ENCODE measurements at regions not wholly inside any gene's neighbourhood (a gene's known extent, or its start where the extent isn't known, plus 50 kb on each side); places are given as distances from the start of the nearest gene placed in this dataset.

DNA sequence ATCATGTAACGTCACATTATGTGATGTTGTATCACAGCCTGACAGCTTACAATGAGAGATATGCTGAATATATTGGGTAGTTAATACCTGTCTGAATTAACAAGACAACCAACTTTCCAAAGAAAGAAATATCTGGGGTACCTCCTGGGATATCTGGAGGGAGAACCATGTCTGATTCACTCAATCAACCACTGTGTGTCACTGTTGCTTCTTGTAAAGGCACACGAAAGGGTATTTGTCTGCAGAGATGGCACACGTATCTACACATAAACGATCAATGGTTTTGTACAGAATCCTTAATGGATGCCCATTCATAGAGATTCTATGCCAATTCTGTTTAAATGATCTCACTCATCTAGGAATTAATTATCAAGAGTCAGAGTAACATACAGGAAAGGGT lies 252.1 kb upstream of the TMCO5A start:
- ATAC-seq, result no peak
- Mint-ChIP-seq H3K27ac (no peak overlapping the region), H3K36me3 (no peaks in the 10 kb centered on the region), H3K9me3 (peaks cover 8 to 12% of the 10 kb centered on the region in 2 donors)
- DNase-seq (ENCODE audit: low spot score in 2 of 2), result no peak

GRCh38 chr15:37691911-37692310 lies 242.5 kb upstream of the TMCO5A start:
- Mint-ChIP-seq H3K27ac (no peak overlapping the region), H3K36me3 (no peaks in the 10 kb centered on the region), H3K9me3 (peaks cover 0 to 5% of the 10 kb centered on the region in 2 donors)
- DNase-seq (ENCODE audit: low spot score in 2 of 2) (no peak), ATAC-seq (no peak)

GRCh38 chr15:37693926-37694325 lies 240.5 kb upstream of the TMCO5A start:
- Mint-ChIP-seq H3K27ac (no peak overlapping the region), H3K9me3 (peaks cover 0 to 5% of the 10 kb centered on the region in 2 donors), H3K36me3 (no peaks in the 10 kb centered on the region)
- ATAC-seq (no peak), DNase-seq (ENCODE audit: low spot score in 2 of 2) (no peak)

DNA sequence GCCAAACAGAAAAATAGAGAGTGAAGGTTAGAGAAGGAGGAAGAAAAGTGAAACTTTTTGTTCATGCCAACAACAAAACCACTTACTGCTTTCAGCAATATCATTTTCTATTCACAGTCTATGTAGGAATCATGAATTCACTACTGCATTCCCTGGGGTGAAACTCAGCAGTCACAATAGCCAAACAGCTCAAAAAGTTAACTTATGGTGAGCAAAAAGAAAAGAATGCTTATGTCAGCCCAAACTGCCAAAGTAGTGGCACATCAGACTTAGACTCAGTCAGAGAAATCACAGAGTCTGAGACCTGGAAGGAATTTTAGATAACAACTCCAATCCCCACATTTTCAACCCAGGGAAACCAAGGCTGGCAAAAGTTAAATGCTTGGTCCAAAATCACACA lies 238.7 kb upstream of the TMCO5A start:
- ATAC-seq (no peak), DNase-seq (ENCODE audit: low spot score in 2 of 2) (no peak)
- Mint-ChIP-seq H3K36me3 (no peaks in the 10 kb centered on the region), H3K9me3 (peaks cover 0 to 4% of the 10 kb centered on the region in 2 donors), H3K27ac (no peak overlapping the region)

DNA sequence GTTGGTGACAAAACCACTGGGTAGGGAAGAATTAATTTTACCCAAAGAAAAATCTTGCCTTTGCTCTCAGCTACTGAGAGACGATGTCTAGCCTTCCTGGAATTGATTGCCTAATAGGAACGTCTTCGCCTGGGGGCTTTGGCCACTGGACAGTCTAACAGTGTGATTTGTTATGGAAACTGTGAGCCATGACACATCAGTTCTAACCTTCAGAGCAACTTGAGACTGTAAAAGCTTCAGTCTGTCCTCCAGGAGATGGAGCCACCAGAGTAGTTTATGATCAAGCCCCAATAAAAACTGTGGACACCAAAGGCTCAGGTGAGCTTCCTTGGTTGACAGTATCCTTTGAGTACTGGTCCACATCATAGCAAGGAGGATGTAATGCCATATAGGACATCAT lies 235.8 kb upstream of the TMCO5A start:
- DNase-seq (ENCODE audit: low spot score in 2 of 2) (no peak), ATAC-seq (no peak)
- H3K27ac Mint-ChIP-seq, result no peak overlapping the region
- no peaks in the 10 kb centered on the region for H3K36me3 Mint-ChIP-seq
- peaks cover 0 to 3% of the 10 kb centered on the region in 2 donors for H3K9me3 Mint-ChIP-seq

DNA sequence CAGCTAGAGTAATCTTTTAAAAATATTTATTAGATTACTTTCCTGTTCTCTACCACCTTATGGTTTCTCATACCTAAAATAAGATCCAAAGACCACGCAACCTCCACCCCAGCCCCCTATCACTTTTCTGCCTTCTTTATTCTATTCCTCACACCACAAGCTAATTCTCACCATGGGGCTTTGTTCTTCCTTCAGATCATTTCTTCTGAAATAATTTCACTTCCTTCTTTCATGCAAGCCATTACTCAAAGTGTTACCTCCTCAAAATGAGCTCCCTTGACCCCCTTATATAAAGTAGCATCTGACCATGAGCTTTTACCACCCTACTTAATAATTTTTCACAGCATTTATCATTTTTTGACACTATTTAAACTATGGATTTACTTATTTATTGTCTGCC lies 233.2 kb upstream of the TMCO5A start:
- no peak for ATAC-seq
- no peak for DNase-seq (ENCODE audit: low spot score in 2 of 2)
- H3K9me3 Mint-ChIP-seq, result peaks cover 3 to 5% of the 10 kb centered on the region in 2 donors
- H3K27ac Mint-ChIP-seq, result no peak overlapping the region
- H3K36me3 Mint-ChIP-seq, result no peaks in the 10 kb centered on the region

GRCh38 chr15:37709669-37710068 lies 224.8 kb upstream of the TMCO5A start:
- DNase-seq (ENCODE audit: low spot score in 2 of 2) (no peak), ATAC-seq (no peak)
- Mint-ChIP-seq H3K36me3 (no peaks in the 10 kb centered on the region), H3K9me3 (peaks cover 0 to 10% of the 10 kb centered on the region in 2 donors), H3K27ac (no peak overlapping the region)

- no peak for DNase-seq (ENCODE audit: low spot score in 2 of 2)
- ATAC-seq, result no peak
- no peaks in the 10 kb centered on the region for H3K36me3 Mint-ChIP-seq
- H3K27ac Mint-ChIP-seq, result no peak overlapping the region
- H3K9me3 Mint-ChIP-seq, result peaks cover 0 to 10% of the 10 kb centered on the region in 2 donors
These were observed 219.3 kb upstream of the TMCO5A start for GRCh38 chr15:37715101-37715500.

DNA sequence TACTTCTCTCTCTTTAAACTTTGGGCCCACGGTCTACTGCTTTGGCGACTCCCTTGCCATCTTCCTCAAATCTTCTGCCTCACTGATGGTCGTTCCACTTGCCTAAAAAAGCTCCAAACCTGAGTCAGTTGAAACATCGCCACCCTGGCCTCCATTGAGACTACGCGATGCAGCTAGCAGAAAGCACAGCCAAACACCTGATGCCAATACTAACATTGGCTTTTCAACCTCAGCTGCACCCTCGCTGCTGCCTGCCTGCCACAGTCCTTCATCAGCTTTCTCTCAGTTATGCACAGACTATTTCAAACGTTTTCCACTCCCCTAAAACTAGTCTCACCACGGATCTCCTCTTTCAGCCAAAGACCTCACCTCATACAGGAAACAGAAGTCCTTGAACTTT lies 214.2 kb upstream of the TMCO5A start:
- H3K27ac Mint-ChIP-seq, result no peak overlapping the region
- peaks cover 0 to 5% of the 10 kb centered on the region in 2 donors for H3K9me3 Mint-ChIP-seq
- ATAC-seq (no peak), DNase-seq (ENCODE audit: low spot score in 2 of 2) (no peak)
- H3K36me3 Mint-ChIP-seq, result no peaks in the 10 kb centered on the region

DNA sequence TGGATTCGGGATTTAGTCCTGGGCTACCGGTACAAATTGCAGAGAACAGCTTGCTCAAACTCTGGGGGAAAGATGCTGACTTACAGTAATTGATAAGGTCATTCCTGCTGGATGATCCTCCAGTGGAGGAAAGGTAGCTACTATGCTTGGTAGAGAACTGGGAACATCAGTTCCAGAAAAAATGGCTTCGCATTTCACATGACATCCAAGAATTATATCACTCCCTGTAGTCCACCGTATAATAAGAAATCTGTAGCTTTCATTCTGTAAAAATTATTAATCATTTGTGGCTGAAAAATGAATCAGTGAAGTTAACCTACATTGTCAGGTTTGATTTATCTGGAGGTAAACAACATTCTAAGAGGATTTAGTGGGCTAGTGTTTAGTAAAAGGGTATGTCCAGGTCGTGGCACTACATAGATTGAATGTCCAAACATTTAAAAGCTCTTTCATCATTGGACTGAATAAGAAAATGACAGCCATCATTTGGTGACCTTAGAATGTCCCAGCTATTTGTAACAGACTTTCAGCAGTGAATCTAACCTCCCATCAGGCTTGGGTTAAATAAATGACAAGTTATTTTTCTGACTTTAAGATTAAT lies 203.2 kb upstream of the TMCO5A start:
- Mint-ChIP-seq H3K27ac (no peak overlapping the region), H3K36me3 (no peaks in the 10 kb centered on the region), H3K9me3 (peaks cover 0 to 3% of the 10 kb centered on the region in 2 donors)
- no peak for DNase-seq (ENCODE audit: low spot score in 2 of 2)
- no peak for ATAC-seq

GRCh38 chr15:37733628-37734027 lies 200.8 kb upstream of the TMCO5A start:
- DNase-seq (ENCODE audit: low spot score in 2 of 2) (no peak), ATAC-seq (no peak)
- Mint-ChIP-seq H3K27ac (no peak overlapping the region), H3K36me3 (no peaks in the 10 kb centered on the region), H3K9me3 (no peaks in the 10 kb centered on the region)

DNA sequence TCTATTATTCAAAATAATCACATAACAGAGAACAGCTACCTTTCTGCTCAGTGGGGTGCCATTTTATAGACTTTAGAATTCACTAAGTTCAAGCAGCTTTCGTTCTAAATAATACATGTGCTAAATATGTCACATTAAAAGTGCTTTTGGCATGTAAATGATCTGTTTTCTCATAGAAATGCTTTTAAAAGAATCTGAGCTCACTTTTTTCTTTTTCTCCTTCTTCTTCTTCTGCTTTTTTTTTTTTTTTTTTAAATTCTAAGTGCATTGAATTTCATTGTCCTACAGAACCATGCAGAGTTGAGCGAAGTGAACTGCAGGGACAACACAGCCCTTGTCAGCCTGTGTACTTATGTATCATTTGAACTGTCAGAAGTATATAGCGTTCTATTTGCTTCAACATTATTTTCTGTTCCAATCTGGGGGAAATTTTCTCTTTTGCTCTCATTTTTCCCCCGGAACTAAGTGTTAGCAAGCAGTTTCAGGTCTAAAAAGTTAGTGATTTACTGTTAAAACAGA lies 193.8 kb upstream of the TMCO5A start:
- Mint-ChIP-seq H3K36me3 (no peaks in the 10 kb centered on the region), H3K9me3 (peaks cover 0 to 3% of the 10 kb centered on the region in 2 donors), H3K27ac (no peak overlapping the region)
- DNase-seq (ENCODE audit: low spot score in 2 of 2), result no peak
- ATAC-seq, result no peak

DNA sequence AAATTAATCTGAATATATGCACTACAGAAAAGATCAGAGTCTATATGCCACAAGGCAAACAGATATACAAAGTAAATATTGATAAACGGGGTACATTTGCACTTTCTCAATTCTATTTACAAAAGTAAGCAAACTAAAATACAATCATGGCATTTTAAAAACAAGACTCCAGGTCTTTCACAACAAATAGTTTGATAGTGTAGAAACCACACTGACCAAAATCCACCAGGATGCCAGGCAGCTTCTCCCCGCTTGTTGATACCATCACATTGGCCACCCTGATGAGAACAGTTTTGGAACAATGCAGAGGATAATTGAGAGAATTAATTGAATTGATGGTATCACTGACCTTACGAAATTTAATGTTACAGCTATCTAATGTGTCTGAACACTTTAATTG lies 190.6 kb upstream of the TMCO5A start:
- peaks cover 0 to 2% of the 10 kb centered on the region in 2 donors for H3K36me3 Mint-ChIP-seq
- H3K27ac Mint-ChIP-seq, result no peak overlapping the region
- peaks cover 0 to 16% of the 10 kb centered on the region in 2 donors for H3K9me3 Mint-ChIP-seq
- ATAC-seq (no peak), DNase-seq (ENCODE audit: low spot score in 2 of 2) (no peak)

DNA sequence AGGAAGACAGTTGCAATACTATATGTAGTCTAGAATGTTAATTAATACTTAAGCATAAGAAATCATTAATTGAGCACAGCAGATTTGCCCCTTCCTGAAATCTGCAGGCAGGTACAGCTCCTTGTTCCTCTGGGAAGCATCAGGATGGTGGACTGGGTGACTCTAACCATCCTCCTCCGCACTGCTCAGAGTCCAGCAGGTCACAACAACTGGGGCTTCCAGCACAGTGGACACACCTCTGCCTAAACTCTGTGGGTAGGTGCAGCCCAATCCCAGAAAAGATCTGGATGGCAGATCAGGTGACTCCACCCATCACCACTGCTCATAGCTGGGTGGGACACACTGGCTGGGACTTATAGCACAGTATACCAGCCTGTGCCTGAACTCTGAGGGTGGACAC lies 189.9 kb upstream of the TMCO5A start:
- peaks cover 7 to 20% of the 10 kb centered on the region in 2 donors for H3K9me3 Mint-ChIP-seq
- DNase-seq (ENCODE audit: low spot score in 2 of 2) (no peak), ATAC-seq (no peak)
- no peak overlapping the region for H3K27ac Mint-ChIP-seq
- H3K36me3 Mint-ChIP-seq, result peaks cover 0 to 7% of the 10 kb centered on the region in 2 donors

GRCh38 chr15:37751401-37751800 lies 183.0 kb upstream of the TMCO5A start:
- Mint-ChIP-seq H3K36me3 (peaks cover 0 to 7% of the 10 kb centered on the region in 2 donors), H3K9me3 (peaks cover 12 to 19% of the 10 kb centered on the region in 2 donors), H3K27ac (no peak overlapping the region)
- DNase-seq (ENCODE audit: low spot score in 2 of 2), result no peak
- ATAC-seq, result no peak

- no peaks in the 10 kb centered on the region for H3K9me3 Mint-ChIP-seq
These were observed 178.0 kb upstream of the TMCO5A start for GRCh38 chr15:37756407-37756806.

GRCh38 chr15:37758412-37758811 lies 176.0 kb upstream of the TMCO5A start:
- no peaks in the 10 kb centered on the region for H3K36me3 Mint-ChIP-seq
- no peak overlapping the region for H3K27ac Mint-ChIP-seq
- no peak for DNase-seq (ENCODE audit: low spot score in 2 of 2)
- ATAC-seq, result no peak
- no peaks in the 10 kb centered on the region for H3K9me3 Mint-ChIP-seq

More at GRCh38 chr15:37756407-37756806, 178.0 kb upstream of the TMCO5A start:
- no peak for DNase-seq (ENCODE audit: low spot score in 2 of 2)
- H3K36me3 Mint-ChIP-seq, result no peaks in the 10 kb centered on the region
- no peak overlapping the region for H3K27ac Mint-ChIP-seq
- ATAC-seq, result no peak

GRCh38 chr15:37764733-37765191 lies 169.7 kb upstream of the TMCO5A start:
- DNase-seq (ENCODE audit: low spot score in 2 of 2) (peak in 1 of 2 donors; percentile 13), ATAC-seq (peak; percentile 61 to 67)
- Mint-ChIP-seq H3K9me3 (no peaks in the 10 kb centered on the region), H3K27ac (no peak overlapping the region), H3K36me3 (no peaks in the 10 kb centered on the region)
